ENCODE measurements at regions not wholly inside any gene's neighbourhood (a gene's known extent, or its start where the extent isn't known, plus 50 kb on each side); places are given as distances from the start of the nearest gene placed in this dataset.
"Not testable (repeated sequence)": the region's sequence is repeated elsewhere in the genome, so short reads cannot be mapped to it uniquely, and the experiment has no call there.

- no peak for DNase-seq (ENCODE audit: low read depth)
Measured at GRCh38 chr14:77985211-77985615, 185.0 kb upstream of the NRXN3 start.

DNA sequence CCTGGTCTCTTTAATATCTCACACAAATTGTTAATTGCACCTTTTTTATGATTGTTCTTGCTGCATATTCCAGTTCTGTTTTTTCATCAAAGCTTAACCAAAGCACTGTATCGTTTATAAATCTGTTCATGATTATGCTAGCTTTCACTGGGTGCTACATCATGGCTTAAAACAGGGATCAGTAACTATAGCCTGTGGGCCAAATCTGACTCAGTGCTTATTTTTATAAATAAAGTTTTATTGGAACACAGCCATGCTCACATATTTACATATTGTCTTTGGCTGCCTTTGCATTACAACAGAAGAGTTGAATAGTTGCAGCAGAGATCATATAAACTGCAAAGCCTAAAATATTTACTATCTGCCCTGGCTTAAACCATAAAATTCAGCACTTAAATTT is 183.4 kb upstream of the NRXN3 start:
- no peak for DNase-seq (ENCODE audit: low read depth)

GRCh38 chr14:77988096-77988870 is 181.9 kb upstream of the NRXN3 start:
- DNase-seq (ENCODE audit: low read depth), result no peak

- DNase-seq (ENCODE audit: low read depth), result peak; percentile 41
Measured at GRCh38 chr14:77988970-77989369, 181.2 kb upstream of the NRXN3 start.

DNA sequence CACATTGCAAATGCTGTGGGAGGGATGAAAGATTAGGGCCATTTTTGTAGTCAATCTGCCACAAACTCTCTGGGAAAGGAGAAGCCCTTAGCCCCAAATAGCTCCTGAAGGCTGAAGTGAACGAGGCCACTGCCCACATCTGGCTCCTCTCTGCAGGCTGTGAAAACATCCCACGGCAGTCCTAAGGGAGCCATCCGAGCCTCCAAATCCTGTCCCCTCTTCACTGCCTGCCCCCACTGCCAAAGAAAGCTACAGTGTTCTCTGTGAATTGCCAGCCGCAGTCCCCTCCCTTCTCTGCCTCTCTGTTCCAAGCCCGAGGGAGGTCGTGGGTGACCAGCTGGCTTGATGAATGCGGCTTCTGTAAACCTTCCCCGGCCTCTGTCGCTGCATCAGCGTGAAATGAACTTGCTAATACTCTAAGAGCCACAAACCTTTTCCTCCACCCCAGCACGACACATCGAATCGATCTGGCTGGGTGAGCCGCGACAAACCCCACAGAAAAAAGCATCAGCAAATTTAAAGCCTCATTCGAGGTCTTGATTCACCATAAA is 180.7 kb upstream of the NRXN3 start:
- no peak for DNase-seq (ENCODE audit: low read depth)

- no peak for DNase-seq (ENCODE audit: low read depth)
Measured at GRCh38 chr14:77990337-77990736, 179.8 kb upstream of the NRXN3 start.

DNA sequence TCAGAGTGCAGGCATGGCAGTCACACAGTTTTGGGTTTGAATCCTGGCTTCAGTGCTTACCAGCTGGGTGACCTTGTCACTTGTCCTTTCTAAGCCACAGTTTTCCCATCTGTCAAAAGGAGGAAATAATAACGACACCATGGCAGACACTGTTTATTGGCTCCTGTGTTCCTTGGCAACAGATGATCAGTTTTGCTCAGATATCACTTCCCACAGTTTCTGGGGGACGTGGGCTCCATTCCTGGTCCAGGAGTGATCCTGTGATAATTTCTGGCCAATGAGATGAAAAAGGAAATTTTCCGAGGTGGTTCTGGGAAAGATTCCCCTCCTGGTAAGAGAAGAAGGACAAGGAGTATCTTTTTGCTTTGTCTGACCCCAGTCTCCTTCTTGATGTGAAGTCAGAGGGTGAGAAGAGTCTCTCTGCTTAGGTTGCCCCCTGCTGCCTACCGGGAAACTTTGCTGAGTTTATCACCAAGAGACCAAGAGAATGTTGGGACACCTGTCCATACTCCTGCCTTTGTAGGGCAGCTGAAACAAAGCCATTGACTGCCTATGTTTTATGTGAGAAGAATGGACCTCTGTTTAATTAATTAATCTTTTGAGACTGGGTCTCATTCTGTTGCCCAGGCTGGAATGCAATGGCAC is 178.9 kb upstream of the NRXN3 start:
- no peak for DNase-seq (ENCODE audit: low read depth)

DNA sequence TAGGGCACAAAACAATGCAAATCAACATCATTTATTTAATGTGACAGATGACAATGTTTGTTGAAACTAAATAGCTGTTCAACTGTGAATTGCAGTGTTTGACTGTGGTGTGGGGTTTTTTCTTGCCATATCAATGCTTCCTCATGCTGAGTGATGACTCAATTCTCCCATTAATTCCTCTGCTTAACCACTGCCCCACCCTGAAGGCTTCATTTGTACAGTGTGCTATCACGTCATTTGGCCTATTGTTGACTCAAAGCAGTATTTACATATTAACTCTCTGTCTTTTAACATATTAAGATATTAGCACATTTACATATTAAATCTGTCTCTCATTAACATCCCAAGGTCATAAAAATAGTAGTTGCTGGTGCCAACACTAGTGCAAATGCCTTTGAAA is 164.8 kb upstream of the NRXN3 start:
- DNase-seq (ENCODE audit: low read depth), result peak; percentile 1

DNA sequence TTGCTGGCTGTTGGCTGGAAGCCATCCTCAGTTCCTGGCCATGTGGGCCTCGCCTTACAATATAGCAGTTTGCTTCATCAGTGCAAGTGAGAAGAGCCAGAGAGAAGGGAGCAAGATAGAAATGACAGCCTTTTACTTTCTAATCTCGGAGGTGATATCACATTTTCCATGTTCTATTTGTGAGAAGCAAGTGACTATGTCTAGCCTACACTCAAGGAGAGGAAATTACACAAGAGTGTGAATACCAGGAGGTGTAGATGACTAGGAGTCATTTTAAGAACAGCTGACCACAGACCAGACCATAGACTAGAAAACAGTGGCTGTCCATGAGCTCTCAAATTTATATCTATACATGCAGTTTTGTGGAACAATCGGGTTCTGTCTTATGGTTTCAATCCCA is 163.0 kb upstream of the NRXN3 start:
- no peak for DNase-seq (ENCODE audit: low read depth)

DNA sequence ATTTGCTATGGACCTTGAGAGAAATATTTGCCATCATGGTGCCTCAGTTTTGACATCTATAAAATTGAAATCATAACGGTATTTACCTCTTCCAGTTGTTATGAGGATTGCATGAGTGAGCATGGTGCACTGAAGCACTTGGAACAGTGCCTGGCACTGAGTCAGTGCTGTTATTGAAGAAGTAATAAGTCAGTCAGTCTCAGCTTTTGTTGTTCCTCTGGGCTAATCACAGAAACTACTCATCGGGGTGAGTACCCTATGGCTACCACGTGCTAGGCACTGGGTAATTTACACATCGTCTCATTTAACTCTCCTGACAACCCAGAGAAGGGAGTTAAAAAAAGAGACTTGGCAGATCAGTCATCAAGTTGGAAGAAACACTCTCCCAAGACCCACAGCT is 159.5 kb upstream of the NRXN3 start:
- peak; percentile 0 for DNase-seq (ENCODE audit: low read depth)

DNA sequence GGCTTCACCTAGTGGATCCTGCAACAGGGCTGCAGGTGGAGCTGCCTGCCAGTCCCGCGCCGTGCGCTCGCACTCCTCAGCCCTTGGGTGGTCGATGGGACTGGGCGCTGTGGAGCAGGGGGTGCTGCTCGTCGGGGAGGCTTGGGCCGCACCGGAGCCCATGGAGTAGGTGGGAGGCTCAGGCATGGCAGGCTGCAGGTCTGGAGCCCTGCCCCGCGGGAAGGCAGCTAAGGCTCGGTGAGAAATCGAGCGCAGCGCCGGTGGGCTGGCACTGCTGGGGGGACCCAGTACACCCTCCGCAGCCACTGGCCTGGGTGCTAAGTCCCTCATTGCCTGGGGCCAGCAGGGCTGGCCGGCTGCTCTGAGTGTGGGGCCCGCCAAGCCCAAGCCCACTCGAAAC is 156.3 kb upstream of the NRXN3 start:
- not testable (repeated sequence) for DNase-seq (ENCODE audit: low read depth)

GRCh38 chr14:78016532-78016931 is 153.6 kb upstream of the NRXN3 start:
- DNase-seq (ENCODE audit: low read depth), result no peak

DNA sequence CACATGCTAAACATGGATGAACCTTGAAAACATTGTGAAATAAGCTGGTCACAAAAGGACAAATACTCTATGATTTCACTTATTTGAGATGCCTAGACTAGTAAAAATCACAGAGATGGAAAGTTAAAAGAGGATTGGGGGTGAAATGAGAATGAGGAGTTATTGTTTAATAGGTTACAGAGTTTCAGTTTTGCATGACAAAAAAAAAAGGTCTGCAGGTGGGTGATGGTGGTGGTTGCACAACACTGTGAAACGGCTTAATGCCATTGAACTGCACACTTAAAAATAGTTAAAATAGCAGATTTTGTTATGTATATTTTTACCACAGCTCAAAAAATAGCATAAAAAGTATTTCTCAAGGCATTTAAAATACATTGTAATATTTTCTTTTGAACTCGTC is 151.9 kb upstream of the NRXN3 start:
- DNase-seq (ENCODE audit: low read depth), result no peak

DNA sequence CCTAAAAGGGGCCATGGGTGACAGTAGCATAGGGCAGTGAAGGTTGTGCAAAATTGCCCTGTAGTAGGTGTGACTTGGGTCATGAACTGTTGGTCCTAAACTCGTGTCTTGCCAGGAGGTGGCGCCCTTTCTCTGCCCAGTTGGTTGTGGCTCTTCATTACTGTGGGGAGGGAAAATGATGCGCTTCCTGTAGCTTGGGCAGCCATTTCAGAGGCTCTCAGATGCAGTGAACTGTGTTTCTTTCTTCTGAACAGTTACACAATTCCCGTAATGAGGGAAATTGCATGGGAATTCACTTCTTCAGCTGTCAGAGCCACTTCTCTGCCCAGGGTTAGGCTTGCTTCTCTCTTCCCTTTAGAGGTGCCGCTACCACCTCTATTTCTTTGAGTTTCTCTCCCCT is 148.1 kb upstream of the NRXN3 start:
- peak; percentile 21 for DNase-seq (ENCODE audit: low read depth)

DNA sequence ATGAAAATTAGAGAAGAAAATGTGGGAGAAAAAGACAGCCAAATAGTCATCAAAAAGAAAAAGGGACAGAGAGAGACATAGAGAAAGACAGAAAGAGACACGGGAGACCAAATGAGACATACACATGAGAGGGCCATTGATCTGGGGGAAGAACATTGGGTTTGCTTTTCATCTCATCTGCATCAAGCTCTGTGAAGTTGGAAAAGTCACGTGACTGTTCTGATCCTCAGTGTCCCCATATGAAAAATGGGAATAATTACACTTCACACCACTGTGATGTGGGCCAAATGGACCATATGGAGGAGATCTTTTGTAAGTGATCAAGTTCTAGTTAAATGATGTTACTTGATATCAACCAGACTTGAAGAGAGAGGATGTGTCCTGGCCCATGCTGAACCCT is 147.1 kb upstream of the NRXN3 start:
- DNase-seq (ENCODE audit: low read depth), result no peak

DNA sequence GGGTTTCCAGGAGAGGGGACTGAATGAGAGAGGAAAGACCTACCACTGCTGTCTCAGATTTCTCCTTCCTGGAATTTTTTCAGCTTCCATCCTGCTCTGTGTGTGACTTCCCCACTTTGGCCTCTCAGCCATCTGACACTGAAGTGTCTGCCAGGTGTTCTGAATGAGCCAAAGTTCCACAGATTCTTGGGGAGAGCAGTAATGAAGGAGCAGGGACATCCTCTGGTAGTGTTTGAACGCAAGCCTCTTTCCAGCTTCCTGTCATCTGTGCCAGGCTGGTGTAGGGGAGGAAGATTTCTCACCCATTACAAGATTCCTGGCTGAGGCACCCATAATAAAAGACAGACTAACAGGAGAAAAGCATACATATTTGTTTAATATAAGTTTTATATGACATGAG is 141.7 kb upstream of the NRXN3 start:
- no peak for DNase-seq (ENCODE audit: low read depth)

GRCh38 chr14:78029601-78030372 is 140.4 kb upstream of the NRXN3 start:
- no peak for DNase-seq (ENCODE audit: low read depth)

- DNase-seq (ENCODE audit: low read depth), result no peak
Measured at GRCh38 chr14:78043349-78043748, 126.8 kb upstream of the NRXN3 start.

DNA sequence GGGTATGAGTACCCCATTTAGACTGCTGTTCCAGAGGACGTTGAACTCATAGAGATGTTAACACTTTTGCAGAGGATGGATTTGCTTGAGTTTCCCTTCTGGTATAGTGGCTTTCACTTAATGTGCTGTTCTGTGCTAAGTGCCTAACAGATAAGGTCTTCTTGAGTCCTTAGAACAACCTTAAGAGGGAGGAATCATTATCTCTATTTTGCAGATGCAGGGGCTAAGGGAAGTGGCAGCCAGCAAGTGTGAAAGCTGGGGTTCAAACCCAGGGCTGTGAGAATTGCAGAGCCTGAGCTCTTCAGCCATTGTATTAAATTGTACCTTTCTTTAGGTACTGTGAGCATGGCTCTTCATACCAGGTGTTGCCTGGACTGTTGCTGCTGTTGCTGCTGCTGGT is 122.1 kb upstream of the NRXN3 start:
- no peak for DNase-seq (ENCODE audit: low read depth)

DNA sequence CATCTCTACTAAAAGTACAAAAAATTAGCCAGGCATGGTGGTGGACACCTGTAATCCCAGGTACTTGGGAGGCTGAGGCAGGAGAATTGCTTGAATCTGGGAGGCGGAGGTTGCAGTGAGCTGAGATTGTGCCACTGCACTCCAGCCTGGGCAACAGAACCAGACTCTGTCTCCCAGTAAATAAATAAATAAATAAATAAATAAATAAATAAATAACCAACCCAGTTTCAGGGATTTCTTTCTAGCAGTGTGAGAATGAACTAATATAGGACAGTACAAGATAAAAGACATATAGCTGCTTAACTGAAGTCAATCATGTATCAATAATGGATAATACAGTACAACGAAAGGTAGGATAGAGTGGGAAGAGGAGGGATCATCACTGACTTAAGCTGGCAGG is 113.3 kb upstream of the NRXN3 start:
- DNase-seq (ENCODE audit: low read depth), result not testable (repeated sequence)

- DNase-seq (ENCODE audit: low read depth), result no peak
Measured at GRCh38 chr14:78070344-78070743, 99.8 kb upstream of the NRXN3 start.

DNA sequence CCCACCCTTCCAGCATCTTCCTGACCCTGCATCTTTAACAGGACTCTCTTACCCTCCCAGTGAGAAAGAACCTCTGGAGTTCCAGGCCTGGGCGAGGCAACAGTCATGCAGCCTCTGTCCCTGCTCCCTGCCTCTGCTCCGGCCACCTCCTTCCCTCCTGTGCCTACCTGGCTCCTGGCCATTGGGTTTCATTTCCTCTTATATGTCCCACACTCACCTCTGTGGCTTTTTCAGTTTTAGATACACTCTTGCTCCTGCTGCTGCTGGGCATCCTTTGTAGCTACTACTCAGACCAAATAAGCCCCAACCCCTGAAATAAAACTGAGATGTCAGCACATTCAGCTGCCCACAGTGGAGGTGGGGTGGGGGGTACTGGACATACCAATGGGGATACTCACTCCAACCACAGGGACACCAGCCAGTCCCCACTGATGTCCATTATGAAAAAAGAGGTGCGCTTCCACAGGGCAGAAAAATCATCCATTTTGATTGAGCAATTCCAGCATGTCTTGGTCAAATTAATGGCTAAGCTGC is 99.1 kb upstream of the NRXN3 start:
- no peak for DNase-seq (ENCODE audit: low read depth)

Data from LHCN-M2 (cell line).